NCI-H748 (cell line): ENCODE measurements at regions not wholly inside any gene's neighbourhood (a gene's known extent, or its start where the extent isn't known, plus 50 kb on each side); places are given as distances from the start of the nearest gene placed in this dataset.

ENCODE experiments used
- DNase-seq: peaks from one replicate; lab custom pipeline; 2025; ENCODE audit not compliant: unreplicated experiment; lab: John Stamatoyannopoulos, UW

GRCh38 chr4:149136951-149137620 is 678.6 kb downstream of the IQCM start:
- DNase-seq, result no peak

DNA sequence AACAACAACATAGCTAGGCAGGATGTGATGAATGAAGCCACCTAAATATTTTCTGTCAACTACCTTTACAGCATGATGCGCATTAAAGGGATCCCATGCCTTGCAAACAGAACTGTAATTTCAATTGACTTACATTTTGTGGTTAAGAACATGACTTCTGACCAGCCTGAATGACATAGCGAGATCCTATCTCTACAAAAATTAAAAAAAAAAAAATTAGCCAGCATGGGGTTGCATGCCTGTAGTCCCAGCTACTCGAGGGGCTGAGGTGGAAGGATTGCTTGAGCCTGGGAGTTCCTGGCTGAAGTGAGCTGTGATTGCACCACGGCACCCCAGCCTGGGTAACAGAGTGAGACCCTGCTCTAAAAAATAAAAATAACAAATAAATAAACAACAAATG is 680.6 kb downstream of the IQCM start:
- no peak for DNase-seq

- DNase-seq, result no peak
Measured at GRCh38 chr4:149121023-149121404, 678.8 kb upstream of the NR3C2 start.

GRCh38 chr4:149120331-149121022 is 678.3 kb upstream of the NR3C2 start:
- no peak for DNase-seq

DNA sequence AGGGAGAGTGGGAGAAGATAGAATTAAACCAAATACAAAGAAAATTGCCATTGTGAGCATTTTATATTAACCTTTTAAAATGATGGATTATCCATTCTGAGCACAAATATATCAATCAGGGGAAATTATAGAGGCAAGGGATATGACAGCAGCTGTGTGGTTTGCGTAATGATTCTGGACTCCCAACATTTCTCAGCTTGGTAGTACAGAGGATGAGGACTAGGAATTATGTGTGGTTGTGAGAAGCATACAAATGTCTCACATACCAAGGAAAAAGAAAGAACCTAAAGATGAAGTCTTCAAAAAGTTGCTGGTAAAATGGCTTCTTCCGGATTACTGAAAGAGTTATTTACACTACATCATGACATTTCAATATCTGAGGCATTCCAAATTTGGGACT is 674.6 kb upstream of the NR3C2 start:
- DNase-seq, result no peak

DNA sequence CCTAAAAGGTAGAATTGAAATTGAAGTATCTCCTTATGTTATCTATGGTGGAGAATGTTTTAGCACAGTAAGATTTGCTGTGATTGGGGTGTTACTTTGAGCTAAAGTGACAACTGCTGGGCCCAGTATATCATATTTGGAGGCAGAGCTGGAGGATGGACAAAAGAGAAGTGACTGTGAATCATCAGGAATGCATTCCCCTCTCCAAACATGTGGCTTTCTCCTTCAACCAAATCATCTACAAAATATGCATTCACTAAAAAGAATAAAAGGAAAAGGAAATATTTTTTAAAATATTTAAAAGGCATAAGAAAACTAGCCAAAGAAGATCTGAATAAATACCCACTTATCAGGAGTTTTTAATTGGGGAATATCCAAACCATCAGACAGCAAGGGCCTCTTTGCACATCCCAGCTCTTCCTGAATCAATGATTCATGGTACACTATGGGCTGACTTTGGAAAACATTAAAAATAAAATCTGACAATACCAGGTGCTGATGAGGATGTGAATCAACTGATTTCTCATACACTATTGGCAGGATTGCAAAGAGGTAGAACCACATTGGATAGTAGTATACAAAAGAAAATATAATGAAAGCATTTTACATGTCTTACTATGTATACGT is 671.7 kb upstream of the NR3C2 start:
- DNase-seq, result no peak

DNA sequence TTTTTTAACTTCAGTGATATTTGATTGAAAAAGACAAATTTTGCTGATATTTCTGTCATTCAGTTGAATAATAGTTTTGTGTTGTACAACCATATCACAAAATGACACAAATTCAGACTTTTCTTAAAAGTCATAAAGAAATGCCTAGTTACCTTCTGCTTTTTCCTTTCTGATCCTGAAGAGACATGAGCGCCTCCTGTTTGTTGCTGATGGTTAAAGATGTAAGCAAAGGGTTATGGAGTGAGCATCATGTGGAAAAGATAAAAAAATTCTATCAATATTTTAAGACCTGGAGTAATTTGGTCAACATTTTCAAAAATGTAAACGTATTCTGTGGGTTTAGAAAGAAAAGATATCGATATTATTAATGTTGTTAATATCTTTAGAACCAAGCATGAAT is 669.9 kb upstream of the NR3C2 start:
- DNase-seq, result no peak

DNA sequence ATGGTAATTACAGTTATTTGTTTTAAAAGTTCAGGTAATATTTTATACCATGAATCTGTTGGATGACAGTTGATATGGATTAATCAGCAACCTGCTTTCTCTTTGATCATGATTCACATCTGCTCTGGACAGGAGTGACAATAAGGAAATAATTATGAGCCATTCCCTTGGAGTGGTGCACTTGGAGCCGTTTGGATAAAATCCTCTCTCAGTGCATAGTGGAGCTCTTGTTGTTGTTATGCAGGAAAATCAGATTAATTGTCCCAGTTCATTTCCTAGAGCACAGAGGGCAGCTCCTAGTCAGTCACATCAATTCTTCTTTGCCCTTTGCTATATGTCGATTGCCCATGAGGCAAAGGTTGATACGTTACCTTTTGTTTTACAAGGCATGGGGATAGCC is 668.3 kb upstream of the NR3C2 start:
- no peak for DNase-seq

- DNase-seq, result no peak
Measured at GRCh38 chr4:149108626-149109025, 666.4 kb upstream of the NR3C2 start.

GRCh38 chr4:149102765-149103164 is 660.6 kb upstream of the NR3C2 start:
- no peak for DNase-seq

- DNase-seq, result no peak
Measured at GRCh38 chr4:149101649-149102048, 659.4 kb upstream of the NR3C2 start.

- DNase-seq, result no peak
Measured at GRCh38 chr4:149095811-149096210, 653.6 kb upstream of the NR3C2 start.

- DNase-seq, result no peak
Measured at GRCh38 chr4:149095001-149095400, 652.8 kb upstream of the NR3C2 start.

- no peak for DNase-seq
Measured at GRCh38 chr4:149084144-149084543, 641.9 kb upstream of the NR3C2 start.

DNA sequence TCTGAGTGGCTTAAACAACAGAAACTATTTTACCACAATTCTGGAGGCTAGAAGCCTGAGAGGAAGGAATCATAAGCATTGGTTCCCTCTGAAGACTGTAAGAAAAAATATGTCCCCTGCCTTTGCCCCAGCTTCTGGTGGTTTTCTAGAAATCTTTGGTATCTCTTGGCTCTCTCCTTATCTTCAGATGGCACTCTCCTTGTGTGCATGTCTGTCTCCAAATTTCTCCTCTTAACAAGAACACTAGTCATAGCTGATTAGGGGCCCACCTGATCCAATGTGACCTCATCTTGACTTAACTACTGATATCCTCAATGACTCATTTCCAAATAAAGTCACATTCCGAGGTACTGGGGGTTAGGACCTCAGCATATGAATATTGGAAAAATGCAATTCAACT is 635.0 kb upstream of the NR3C2 start:
- no peak for DNase-seq

GRCh38 chr4:149076401-149076800 is 634.2 kb upstream of the NR3C2 start:
- no peak for DNase-seq

DNA sequence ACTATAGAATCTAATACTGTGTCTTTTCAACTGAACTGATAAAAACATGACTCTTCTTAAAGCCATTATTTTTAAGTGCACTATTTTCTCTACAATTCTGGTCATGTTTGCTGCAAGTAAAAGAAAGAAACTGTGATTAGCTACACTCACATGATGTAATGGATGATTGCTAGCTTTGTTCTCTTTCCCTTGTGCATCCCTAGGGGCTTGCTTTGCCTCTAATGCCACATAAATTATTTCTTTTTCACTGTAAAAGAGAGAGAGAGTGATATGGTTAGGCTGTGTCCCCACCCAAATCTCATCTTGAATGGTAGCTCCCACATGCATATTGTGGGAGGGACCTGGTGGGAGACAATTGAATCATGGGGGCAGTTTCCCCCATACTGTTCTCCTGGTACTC is 630.2 kb upstream of the NR3C2 start:
- no peak for DNase-seq

DNA sequence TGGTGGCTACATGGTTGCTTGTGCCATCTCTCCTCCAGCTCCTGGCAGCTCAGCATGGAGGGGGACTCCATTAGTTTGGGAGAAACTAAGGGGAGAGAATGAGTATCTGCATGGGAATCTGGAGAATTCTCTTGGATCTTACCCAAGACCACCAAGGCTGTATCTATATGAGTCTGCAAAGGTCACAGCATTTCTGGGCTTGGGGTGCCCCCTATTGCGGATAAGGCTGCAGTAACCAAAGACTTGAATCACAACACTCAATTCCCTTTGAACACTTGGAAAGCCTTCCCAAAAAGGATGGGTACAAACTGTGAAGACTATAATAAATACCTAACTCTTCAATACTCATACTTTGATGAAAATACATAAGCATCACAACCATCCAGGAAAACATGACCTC is 623.5 kb upstream of the NR3C2 start:
- no peak for DNase-seq

DNA sequence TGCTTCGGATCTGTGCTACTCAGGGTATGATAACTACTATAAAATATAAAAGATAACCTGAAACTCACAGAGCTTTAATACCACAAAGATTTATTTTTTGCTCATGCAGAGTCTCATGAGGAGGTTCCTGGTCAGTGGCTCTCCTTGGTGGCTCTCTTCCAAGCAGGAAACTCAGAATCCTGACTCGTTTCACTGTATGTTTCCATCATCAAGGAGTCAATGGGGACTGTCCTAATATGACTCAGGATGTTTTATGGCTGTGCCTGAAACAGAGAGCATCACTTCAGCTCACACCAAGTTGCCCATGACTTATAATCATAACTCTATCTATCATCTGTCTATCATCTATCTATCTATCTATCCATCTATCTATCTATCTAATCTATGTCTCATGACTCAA is 620.8 kb upstream of the NR3C2 start:
- DNase-seq, result no peak

DNA sequence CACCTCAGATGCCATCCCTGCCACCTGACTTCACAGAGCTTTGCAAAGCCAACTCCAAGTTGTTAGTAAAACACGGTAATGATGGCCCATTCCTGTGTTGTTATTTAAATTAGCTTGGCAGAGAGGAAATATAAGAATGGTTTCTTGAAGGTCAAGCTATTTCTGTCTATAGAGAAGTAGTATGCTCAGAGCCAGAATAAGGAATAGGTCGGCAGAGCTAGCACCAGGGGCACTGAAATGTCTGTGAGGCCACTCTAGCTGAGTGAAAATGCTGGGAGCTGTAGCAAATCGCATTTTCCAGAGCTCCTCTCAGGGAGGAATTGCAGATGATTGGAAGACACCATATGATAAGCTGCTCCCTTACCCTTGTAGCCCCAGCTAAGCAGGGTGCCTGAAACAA is 615.4 kb upstream of the NR3C2 start:
- DNase-seq, result no peak

GRCh38 chr4:149056615-149057014 is 614.4 kb upstream of the NR3C2 start:
- DNase-seq, result no peak

DNA sequence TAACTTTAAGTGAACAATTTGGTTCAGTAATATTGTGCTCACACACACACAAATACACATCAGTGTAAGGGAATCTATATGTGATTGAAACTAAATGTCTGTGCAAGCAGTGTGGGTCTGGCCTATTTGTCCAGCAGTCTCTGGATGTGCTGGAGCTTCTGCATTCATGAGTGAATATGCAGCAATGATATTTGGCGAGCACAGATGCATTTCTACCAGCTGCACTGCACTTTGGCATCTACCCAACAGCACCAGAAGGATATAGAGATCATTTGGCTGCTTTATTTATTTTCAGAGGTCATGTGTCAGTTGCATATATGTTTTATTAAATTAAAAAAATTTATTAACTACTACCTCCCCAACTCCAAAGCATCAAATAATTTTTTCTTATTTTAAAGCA is 613.4 kb upstream of the NR3C2 start:
- no peak for DNase-seq

GRCh38 chr4:149050840-149051239 is 608.6 kb upstream of the NR3C2 start:
- DNase-seq, result no peak
